Stomach (tissue), 8 donors: ENCODE measurements at regions not wholly inside any gene's neighbourhood (a gene's known extent, or its start where the extent isn't known, plus 50 kb on each side); places are given as distances from the start of the nearest gene placed in this dataset.

Experiments
- DNase-seq, 2 donors: peaks; one replicate each; pipeline versions ENCODE4 v3.0.0 to v3.0.0-alpha.2; 2013 to 2019
- H3K27ac ChIP-seq, 5 donors: fragments of 200-600 bp in 4 of 5; sonication (generic) in 4 of 5; one replicate each; pipeline ENCODE4 v1.5.1; 2013 to 2019; ENCODE audit warnings: mild to moderate bottlenecking in 1 of 5, moderate library complexity in 1 of 5
- H3K27me3 ChIP-seq, 3 donors: fragments of 200-600 bp; sonication (generic); one replicate each; pipeline ENCODE4 v1.5.1; 2017 to 2019; ENCODE audit warnings: mixed run types in 1 of 3
- H3K36me3 ChIP-seq, 4 donors: fragments of 200-600 bp; sonication (generic); 1 replicate in 3 of 4; 2 replicates in 1 of 4; pipeline ENCODE4 v1.5.1; 2016 to 2019
- H3K4me1 ChIP-seq, 4 donors: fragments of 200-600 bp; sonication (generic); one replicate each; pipeline ENCODE4 v1.5.1; 2016 to 2019
- H3K4me3 ChIP-seq, 4 donors: fragments of 200-600 bp; sonication (generic) in 3 of 4; one replicate each; pipeline ENCODE4 v1.5.1; 2016 to 2019; ENCODE audit warnings: mild to moderate bottlenecking in 1 of 4
- H3K9me3 ChIP-seq, 4 donors: fragments of 200-600 bp; sonication (generic); one replicate each; pipeline ENCODE4 v1.5.1; 2016 to 2019
- EP300 ChIP-seq: sonication (generic); formaldehyde crosslinking; IDR thresholded peaks from one replicate; pipeline ENCODE4 v1.6.1; 2017; ENCODE audit warnings: antibody characterized with exemption
- POLR2A ChIP-seq, 4 donors: fragments of 450-650 bp; IDR thresholded peaks; one replicate each; pipeline ENCODE4 v1.6.1; 2016; ENCODE audit warnings: antibody characterized with exemption in 4 of 4, control low read depth in 2 of 4, mild to moderate bottlenecking in 1 of 4, moderate library complexity in 1 of 4
- POLR2AphosphoS5 ChIP-seq, 3 donors: sonication (generic); formaldehyde crosslinking; IDR thresholded peaks; one replicate each; pipeline ENCODE4 v1.6.1; 2016; ENCODE audit warnings: antibody characterized with exemption in 3 of 3
- WGBS, 5 donors: extraction: QIAGEN DNeasy Blood & Tissue Kit in 3 of 5; methylation state at CpG; one replicate each; pipeline versions ENCODE4 v1.1.5 to v1.1.7; 2013 to 2018; 5-methylcytosine and 5-hydroxymethylcytosine counted together
- intact Hi-C: fragments of 100-400 bp; cut with DNase I; formaldehyde crosslinking; loops from one replicate; pipeline ENCODE4 v1.15.1; 2023; ENCODE audit warnings: low total_unique reads
- TF ChIP-seq, protein P1 (sequence below), 7 experiments: fragments of 450-650 bp in 4 of 7; fragments of 200-600 bp in 3 of 7; sonication (generic) in 3 of 7; IDR thresholded peaks; one replicate each; pipeline ENCODE4 v1.5.1; 2016 to 2019; ENCODE audit warnings: antibody characterized with exemption in 7 of 7, control low read depth in 2 of 7, mild to moderate bottlenecking in 1 of 7
- donor health status: healthy with polysubstance abuse.
- donor health status: Bipolar disorder and iron deficiency.
- donor health status: healthy.

DNA sequence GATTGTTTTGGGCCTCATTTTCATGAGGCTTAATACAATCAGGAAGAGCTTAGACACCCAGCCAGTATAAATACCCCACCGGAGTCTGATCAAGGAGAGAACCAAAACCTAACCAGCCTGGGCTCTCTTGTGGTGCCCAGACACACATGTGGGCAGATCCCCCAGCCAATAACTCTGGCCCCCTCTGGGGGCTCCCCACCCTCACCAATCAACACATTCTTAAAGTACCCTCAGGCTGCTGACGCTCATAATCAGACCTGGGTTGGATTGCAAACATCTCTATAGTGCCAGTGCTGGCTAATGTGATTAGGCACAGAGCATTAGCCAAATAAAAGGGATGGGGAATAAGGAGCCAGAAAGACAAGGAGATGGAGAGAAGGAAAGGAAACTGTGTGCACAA lies 329.6 kb downstream of the BCL11A start:
- Histone ChIP-seq H3K36me3 (no peaks in the 10 kb centered on the region), H3K27ac (no peak overlapping the region), H3K9me3 (no peaks in the 10 kb centered on the region), H3K27me3 (no peaks in the 10 kb centered on the region), H3K4me3 (no peak overlapping the region), H3K4me1 (no peaks in the 10 kb centered on the region)
- TF ChIP-seq EP300 (no peak), POLR2AphosphoS5 (IDR thresholded peaks at IDR 0.05) (no peak), POLR2A (IDR thresholded peaks at IDR 0.05) (no peak)
- TF ChIP-seq, protein P1, sequence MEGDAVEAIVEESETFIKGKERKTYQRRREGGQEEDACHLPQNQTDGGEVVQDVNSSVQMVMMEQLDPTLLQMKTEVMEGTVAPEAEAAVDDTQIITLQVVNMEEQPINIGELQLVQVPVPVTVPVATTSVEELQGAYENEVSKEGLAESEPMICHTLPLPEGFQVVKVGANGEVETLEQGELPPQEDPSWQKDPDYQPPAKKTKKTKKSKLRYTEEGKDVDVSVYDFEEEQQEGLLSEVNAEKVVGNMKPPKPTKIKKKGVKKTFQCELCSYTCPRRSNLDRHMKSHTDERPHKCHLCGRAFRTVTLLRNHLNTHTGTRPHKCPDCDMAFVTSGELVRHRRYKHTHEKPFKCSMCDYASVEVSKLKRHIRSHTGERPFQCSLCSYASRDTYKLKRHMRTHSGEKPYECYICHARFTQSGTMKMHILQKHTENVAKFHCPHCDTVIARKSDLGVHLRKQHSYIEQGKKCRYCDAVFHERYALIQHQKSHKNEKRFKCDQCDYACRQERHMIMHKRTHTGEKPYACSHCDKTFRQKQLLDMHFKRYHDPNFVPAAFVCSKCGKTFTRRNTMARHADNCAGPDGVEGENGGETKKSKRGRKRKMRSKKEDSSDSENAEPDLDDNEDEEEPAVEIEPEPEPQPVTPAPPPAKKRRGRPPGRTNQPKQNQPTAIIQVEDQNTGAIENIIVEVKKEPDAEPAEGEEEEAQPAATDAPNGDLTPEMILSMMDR (IDR thresholded peaks at IDR 0.05), result no peak
- no peak for DNase-seq
- intact Hi-C loops, result no loop called here
- WGBS, 5 donors, result 26 to 78% (median 62%) methylated on average over 1 to 2 of the region's 2 CpGs

DNA sequence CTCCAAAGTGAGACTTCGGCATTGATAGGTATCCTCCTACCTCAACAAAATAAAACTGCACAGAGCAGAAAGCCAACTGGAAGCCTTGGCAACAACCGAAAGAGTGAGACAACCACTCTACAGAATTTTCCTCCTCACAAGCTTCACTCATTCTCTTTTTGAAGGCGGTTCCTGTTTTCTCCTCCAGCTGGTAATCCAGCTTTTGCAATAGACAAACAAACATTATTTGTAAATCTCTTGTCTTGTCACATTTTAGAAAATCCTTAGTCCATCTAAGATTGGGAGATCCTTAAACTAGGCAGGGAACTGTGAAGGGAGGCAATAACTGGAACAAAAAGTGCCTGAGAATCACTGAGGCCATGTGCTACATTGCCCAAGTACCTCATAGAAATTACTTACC lies 332.4 kb downstream of the BCL11A start:
- Histone ChIP-seq H3K36me3 (no peaks in the 10 kb centered on the region), H3K4me1 (peaks cover 0 to 8% (median 4%) of the 10 kb centered on the region in 4 donors), H3K9me3 (no peaks in the 10 kb centered on the region), H3K4me3 (no peak overlapping the region), H3K27me3 (no peaks in the 10 kb centered on the region), H3K27ac (no peak overlapping the region)
- TF ChIP-seq, protein P1 (IDR thresholded peaks at IDR 0.05), result no peak
- no peak for TF ChIP-seq POLR2A (IDR thresholded peaks at IDR 0.05)
- TF ChIP-seq POLR2AphosphoS5 (IDR thresholded peaks at IDR 0.05), result no peak
- no peak for TF ChIP-seq EP300
- intact Hi-C loops, result no loop called here
- 87 to 96% (median 91%) methylated on average over 3 of the region's 3 CpGs for WGBS, 5 donors
- DNase-seq, result no peak

DNA sequence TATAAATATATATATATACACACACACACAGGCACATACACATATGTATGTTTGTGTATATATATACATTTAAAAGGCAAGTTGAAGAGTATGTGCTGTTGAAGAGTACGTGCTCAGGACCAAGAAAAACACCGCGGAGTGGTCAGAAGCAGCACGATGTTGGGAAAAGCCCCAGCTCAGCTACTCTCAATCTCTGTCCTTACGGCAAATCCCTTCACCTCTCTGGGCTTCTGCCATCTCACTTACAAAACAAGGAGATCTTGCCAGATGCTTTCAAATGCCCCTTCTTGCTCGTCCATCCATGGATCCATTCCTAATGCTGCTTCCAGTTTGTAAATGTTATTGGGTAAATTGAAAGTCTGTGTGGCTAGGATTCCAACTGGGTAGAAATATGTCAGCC lies 333.9 kb downstream of the BCL11A start:
- WGBS, 5 donors, result 74 to 84% (median 79%) methylated on average over 6 of the region's 6 CpGs
- Histone ChIP-seq H3K4me3 (no peak overlapping the region), H3K9me3 (no peaks in the 10 kb centered on the region), H3K4me1 (peaks cover 0 to 24% (median 18%) of the 10 kb centered on the region in 4 donors), H3K27ac (no peak overlapping the region), H3K36me3 (no peaks in the 10 kb centered on the region), H3K27me3 (no peaks in the 10 kb centered on the region)
- intact Hi-C loops, result no loop called here
- TF ChIP-seq POLR2AphosphoS5 (IDR thresholded peaks at IDR 0.05), result no peak
- no peak for TF ChIP-seq POLR2A (IDR thresholded peaks at IDR 0.05)
- TF ChIP-seq, protein P1 (IDR thresholded peaks at IDR 0.05), result no peak
- no peak for TF ChIP-seq EP300
- DNase-seq, result no peak

DNA sequence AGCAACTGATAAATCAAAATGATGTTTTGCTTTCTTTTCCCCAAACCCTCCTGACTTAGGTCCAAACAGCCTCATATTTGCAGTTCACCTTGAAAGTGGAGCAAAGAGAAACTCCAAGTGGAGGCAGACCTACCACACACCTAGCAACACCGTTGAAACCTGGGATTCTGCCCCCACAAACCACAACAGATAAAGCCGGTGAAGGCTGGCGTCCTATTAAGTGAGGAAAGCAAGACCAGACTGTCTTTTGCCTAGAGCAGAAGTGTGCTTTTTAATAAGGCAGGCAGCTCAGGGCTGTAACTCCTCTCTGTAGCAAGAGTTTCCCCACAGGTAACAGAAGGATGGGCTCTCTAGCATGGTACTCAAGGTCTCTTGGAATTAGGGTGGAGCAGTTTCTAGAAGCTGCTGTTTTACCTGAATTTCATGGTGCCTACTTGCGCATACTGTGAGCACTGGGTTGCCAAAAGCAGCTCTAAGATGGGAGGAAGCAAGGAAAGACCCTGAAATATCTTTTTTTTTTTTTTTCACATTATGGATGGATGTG lies 336.9 kb downstream of the BCL11A start:
- H3K27me3 ChIP-seq, result no peaks in the 10 kb centered on the region
- no peak for DNase-seq
- H3K9me3 ChIP-seq, result no peaks in the 10 kb centered on the region
- WGBS, 5 donors, result 36 to 69% (median 45%) methylated on average over 4 of the region's 4 CpGs
- no peak overlapping the region for H3K27ac ChIP-seq
- peaks cover 12 to 36% (median 30%) of the 10 kb centered on the region in 4 donors for H3K4me1 ChIP-seq
- no peak overlapping the region for H3K4me3 ChIP-seq
- H3K36me3 ChIP-seq, result no peaks in the 10 kb centered on the region
- intact Hi-C loops, result no loop called here
- no peak for TF ChIP-seq POLR2AphosphoS5 (IDR thresholded peaks at IDR 0.05)
- TF ChIP-seq EP300, result no peak
- no peak for TF ChIP-seq POLR2A (IDR thresholded peaks at IDR 0.05)
- TF ChIP-seq, protein P1 (IDR thresholded peaks at IDR 0.05), result no peak
